ENCODE measurements at regions not wholly inside any gene's neighbourhood (a gene's known extent, or its start where the extent isn't known, plus 50 kb on each side); places are given as distances from the start of the nearest gene placed in this dataset.

- H3K9me3 Mint-ChIP-seq: no peaks in the 10 kb centered on the region; a peak in 1 of 5 replicates
- H3K36me3 Mint-ChIP-seq (ENCODE audit: insufficient read depth in 1 of 3, low read depth in 3 of 3): no peaks in the 10 kb centered on the region
- H2AFZ ChIP-seq (ENCODE audit: low read length): no peak overlapping the region
- H4K5ac ChIP-seq (ENCODE audit: insufficient read length, low read depth, low read length): no peak overlapping the region
- no peak overlapping the region for H3K27ac Mint-ChIP-seq
- H3K4me2 ChIP-seq (ENCODE audit: insufficient read depth, insufficient read length, low read length): no peak overlapping the region
- H2AK5ac ChIP-seq (ENCODE audit: insufficient read length, low read length): no peak overlapping the region
- H2BK15ac ChIP-seq (ENCODE audit: low read depth, low read length): no peak overlapping the region
- H3K27ac ChIP-seq (ENCODE audit: insufficient read length, low read depth, low read length): no peak overlapping the region
- H3K9me3 ChIP-seq (ENCODE audit: control insufficient read depth, low read depth, low read length): no peaks in the 10 kb centered on the region
- H3K23me2 ChIP-seq (ENCODE audit: insufficient read length, low read depth, low read length, poor library complexity, severe bottlenecking): no peaks in the 10 kb centered on the region
- no peak overlapping the region for H2BK20ac ChIP-seq (ENCODE audit: low read depth, low read length, poor library complexity, severe bottlenecking)
- H4K91ac ChIP-seq (ENCODE audit: insufficient read length, low read depth, low read length): no peak overlapping the region
- no peak overlapping the region for H3K56ac ChIP-seq (ENCODE audit: insufficient read length, low read depth, low read length)
- no peak overlapping the region for H3K18ac ChIP-seq (ENCODE audit: insufficient read length, low read depth, low read length)
- TF ChIP-seq CTCF (conservative IDR thresholded peaks at IDR 0.05): no peak
- peaks cover 97% of the 10 kb centered on the region for H3K27me3 Mint-ChIP-seq (ENCODE audit: low read depth)
- H3K9ac ChIP-seq (ENCODE audit: extremely low read depth, insufficient read length, low read length): no peak overlapping the region
- no peak overlapping the region for H2BK12ac ChIP-seq (ENCODE audit: insufficient read length, low read depth, low read length)
- DNase-seq: no peak
- no peak overlapping the region for H3T11ph ChIP-seq (ENCODE audit: low read length)
- no peak overlapping the region for H3K4me3 Mint-ChIP-seq
- no peak overlapping the region for H2BK120ac ChIP-seq (ENCODE audit: low read depth, low read length, poor library complexity, severe bottlenecking)
- no peak overlapping the region for H3K14ac ChIP-seq (ENCODE audit: insufficient read depth, low read length)
- no peak overlapping the region for H4K8ac ChIP-seq (replicated peaks; ENCODE audit: insufficient read length, low read depth, low read length)
- H2BK5ac ChIP-seq (ENCODE audit: insufficient read length, low read length): no peak overlapping the region
- no peaks in the 10 kb centered on the region for H3K79me1 ChIP-seq (ENCODE audit: insufficient read depth, low read depth, low read length, poor library complexity, severe bottlenecking)
- H3K23ac ChIP-seq (ENCODE audit: insufficient read length, low read depth, low read length): no peak overlapping the region
- H3K79me2 ChIP-seq (ENCODE audit: insufficient read depth, low read length): no peaks in the 10 kb centered on the region; the same call in 1 of the 2 replicates
- H4K20me1 ChIP-seq (ENCODE audit: control insufficient read depth, insufficient read depth, insufficient read length): no peaks in the 10 kb centered on the region
- H3K4ac ChIP-seq (ENCODE audit: low read depth, low read length): no peak overlapping the region
- peaks cover 2% of the 10 kb centered on the region; the same call in 1 of the 2 replicates for H3K4me1 ChIP-seq (ENCODE audit: insufficient read depth, low read length)
- H3K27me3 ChIP-seq (ENCODE audit: insufficient read depth, low read length): peaks cover 19% of the 10 kb centered on the region; the same call in 1 of the 2 replicates
- H3K4me1 Mint-ChIP-seq: peaks cover 6 to 7% of the 10 kb centered on the region in 2 experiments; a peak in 3 of 4 replicates
Observed at GRCh38 chr13:66218583-66218982, 1011.6 kb downstream of the PCDH9 start.
